Spleen (tissue), 11 donors: ENCODE measurements at regions not wholly inside any gene's neighbourhood (a gene's known extent, or its start where the extent isn't known, plus 50 kb on each side); places are given as distances from the start of the nearest gene placed in this dataset.

Experiments used
- DNase-seq: peaks from one replicate; pipeline ENCODE4 v3.0.0-alpha.2; 2020
- H3K27ac ChIP-seq, 8 donors: fragments of 200-600 bp; sonication (generic) in 7 of 8; 1 replicate in 4 of 8; 2 replicates in 4 of 8; pipeline versions ENCODE4 v1.5.0 to v1.8.0; 2016 to 2021; ENCODE audit warnings: inconsistent platforms in 4 of 8, mild to moderate bottlenecking in 4 of 8, moderate library complexity in 1 of 8
- H3K27me3 ChIP-seq, 7 donors: fragments of 200-600 bp; sonication (generic) in 6 of 7; replicated peaks in 1 of 7; 1 replicate in 4 of 7; 2 replicates in 3 of 7; pipeline versions ENCODE4 v1.5.0 to v1.8.0; 2016 to 2021; ENCODE audit warnings: inconsistent platforms in 3 of 7, mild to moderate bottlenecking in 1 of 7
- H3K36me3 ChIP-seq, 6 donors: fragments of 200-600 bp; sonication (generic) in 5 of 6; 1 replicate in 4 of 6; 2 replicates in 2 of 6; pipeline versions ENCODE4 v1.5.0 to v1.8.0; 2016 to 2021; ENCODE audit warnings: inconsistent platforms in 2 of 6
- H3K4me1 ChIP-seq, 6 donors: fragments of 200-600 bp; sonication (generic) in 5 of 6; 1 replicate in 3 of 6; 2 replicates in 3 of 6; pipeline versions ENCODE4 v1.5.0 to v1.8.0; 2016 to 2021; ENCODE audit warnings: inconsistent platforms in 3 of 6
- H3K4me3 ChIP-seq, 8 donors: fragments of 200-600 bp; sonication (generic) in 7 of 8; 1 replicate in 4 of 8; 2 replicates in 4 of 8; pipeline versions ENCODE4 v1.5.0 to v1.8.0; 2016 to 2021; ENCODE audit warnings: inconsistent platforms in 4 of 8, mild to moderate bottlenecking in 4 of 8, moderate library complexity in 2 of 8
- H3K9me3 ChIP-seq, 8 donors: fragments of 200-600 bp; sonication (generic) in 7 of 8; 1 replicate in 4 of 8; 2 replicates in 4 of 8; pipeline versions ENCODE4 v1.5.0 to v1.8.0; 2016 to 2021; ENCODE audit warnings: inconsistent platforms in 4 of 8
- POLR2A ChIP-seq, 3 donors: fragments of 450-650 bp; IDR thresholded peaks; one replicate each; pipeline ENCODE4 v1.5.1; 2017; ENCODE audit warnings: antibody characterized with exemption in 3 of 3, mild to moderate bottlenecking in 1 of 3
- POLR2AphosphoS5 ChIP-seq, 3 donors: sonication (generic); formaldehyde crosslinking; IDR thresholded peaks; one replicate each; pipeline ENCODE4 v1.5.1; 2017; ENCODE audit warnings: antibody characterized with exemption in 3 of 3
- WGBS, 5 donors: extraction: QIAGEN DNeasy Blood & Tissue Kit in 3 of 5; methylation state at CpG; one replicate each; pipeline versions ENCODE4 v1.1.5 to v1.1.7; 2013 to 2018; 5-methylcytosine and 5-hydroxymethylcytosine counted together
- intact Hi-C: fragments of 100-400 bp; cut with DNase I; formaldehyde crosslinking; loops from one replicate; pipeline ENCODE4 v1.15.0; 2023; ENCODE audit warnings: low total_unique reads
- TF ChIP-seq, protein P1 (sequence below), 11 experiments: fragments of 200-600 bp in 7 of 11; fragments of 450-650 bp in 4 of 11; sonication (generic) in 4 of 11; IDR thresholded peaks in 8 of 11; conservative IDR thresholded peaks in 3 of 11; 1 replicate in 7 of 11; 2 replicates in 4 of 11; pipeline versions ENCODE4 v1.4.0 to v1.8.0; 2016 to 2021; ENCODE audit warnings: antibody characterized with exemption in 11 of 11, inconsistent platforms in 4 of 11, mild to moderate bottlenecking in 1 of 11
- donor health status: healthy with polysubstance abuse.
- donor health status: DM: no; HTN: no; CAD: no; lungs with moderate emphysema.
- donor health status: DM: no; HTN: no; CAD: no.
- donor health status: Bipolar disorder and iron deficiency.
- donor health status: healthy.
- donor health status: DM: no; HTN: no; CAD: no.
- donor health status: DM: yes; HTN: yes; CAD: no.

DNA sequence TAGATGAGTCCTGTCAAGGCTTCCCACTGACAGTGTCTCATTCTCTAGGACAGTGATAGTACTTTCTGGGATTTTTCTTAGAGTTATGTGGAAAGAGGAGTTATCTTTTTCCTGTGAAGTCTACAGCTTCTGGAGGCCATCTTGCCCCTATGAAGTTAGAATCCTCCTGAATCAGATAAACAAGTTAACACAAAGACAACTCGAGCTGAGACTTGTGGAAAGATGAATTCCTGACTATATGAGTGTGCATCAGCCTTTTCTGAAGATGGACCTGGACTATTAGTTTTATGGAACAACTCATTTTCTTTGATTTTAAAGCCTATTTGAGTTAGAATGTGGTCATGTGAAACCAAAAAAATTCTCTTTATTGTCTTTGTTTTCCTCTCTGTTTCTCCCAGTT, 290.9 kb downstream of the LRRIQ3 start:
- no peak for TF ChIP-seq POLR2A (IDR thresholded peaks at IDR 0.05)
- TF ChIP-seq, protein P1, sequence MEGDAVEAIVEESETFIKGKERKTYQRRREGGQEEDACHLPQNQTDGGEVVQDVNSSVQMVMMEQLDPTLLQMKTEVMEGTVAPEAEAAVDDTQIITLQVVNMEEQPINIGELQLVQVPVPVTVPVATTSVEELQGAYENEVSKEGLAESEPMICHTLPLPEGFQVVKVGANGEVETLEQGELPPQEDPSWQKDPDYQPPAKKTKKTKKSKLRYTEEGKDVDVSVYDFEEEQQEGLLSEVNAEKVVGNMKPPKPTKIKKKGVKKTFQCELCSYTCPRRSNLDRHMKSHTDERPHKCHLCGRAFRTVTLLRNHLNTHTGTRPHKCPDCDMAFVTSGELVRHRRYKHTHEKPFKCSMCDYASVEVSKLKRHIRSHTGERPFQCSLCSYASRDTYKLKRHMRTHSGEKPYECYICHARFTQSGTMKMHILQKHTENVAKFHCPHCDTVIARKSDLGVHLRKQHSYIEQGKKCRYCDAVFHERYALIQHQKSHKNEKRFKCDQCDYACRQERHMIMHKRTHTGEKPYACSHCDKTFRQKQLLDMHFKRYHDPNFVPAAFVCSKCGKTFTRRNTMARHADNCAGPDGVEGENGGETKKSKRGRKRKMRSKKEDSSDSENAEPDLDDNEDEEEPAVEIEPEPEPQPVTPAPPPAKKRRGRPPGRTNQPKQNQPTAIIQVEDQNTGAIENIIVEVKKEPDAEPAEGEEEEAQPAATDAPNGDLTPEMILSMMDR (IDR thresholded peaks at IDR 0.05 in 8 of 11, conservative IDR thresholded peaks at IDR 0.05 in 3 of 11), result no peak
- TF ChIP-seq POLR2AphosphoS5 (IDR thresholded peaks at IDR 0.05), result no peak
- H3K27me3 ChIP-seq, result no peaks in the 10 kb centered on the region
- no peak overlapping the region for H3K4me3 ChIP-seq
- peaks cover 0 to 9% (median 3%) of the 10 kb centered on the region in 8 donors for H3K9me3 ChIP-seq
- H3K27ac ChIP-seq, result no peak overlapping the region
- no peaks in the 10 kb centered on the region for H3K4me1 ChIP-seq
- H3K36me3 ChIP-seq, result no peaks in the 10 kb centered on the region
- DNase-seq, result no peak
- WGBS, 5 donors, result 28 to 41% (median 38%) methylated on average over 1 of the region's 1 CpG
- intact Hi-C loops, result no loop called here

DNA sequence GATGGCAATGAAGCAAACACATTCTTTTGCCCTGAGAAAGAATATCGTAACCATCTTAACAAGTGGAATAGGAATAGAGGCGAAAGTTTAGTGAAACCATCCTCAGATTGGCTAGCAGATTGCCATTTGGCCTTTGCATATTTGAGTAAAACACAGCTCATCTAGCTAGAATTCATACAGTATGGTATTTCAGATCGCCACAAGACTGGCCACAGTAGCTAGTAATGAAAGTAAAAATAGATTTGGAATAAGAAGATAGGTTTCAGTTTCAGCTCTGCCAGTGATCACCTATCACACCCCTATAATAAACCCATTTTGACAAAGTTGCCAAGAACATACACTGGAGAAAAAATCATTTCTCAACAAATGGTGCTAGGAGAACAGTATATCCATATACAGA, 294.9 kb downstream of the LRRIQ3 start:
- no peak for DNase-seq
- TF ChIP-seq POLR2AphosphoS5 (IDR thresholded peaks at IDR 0.05) (no peak), POLR2A (IDR thresholded peaks at IDR 0.05) (no peak)
- TF ChIP-seq, protein P1 (IDR thresholded peaks at IDR 0.05 in 8 of 11, conservative IDR thresholded peaks at IDR 0.05 in 3 of 11), result no peak
- Histone ChIP-seq H3K9me3 (no peaks in the 10 kb centered on the region), H3K27ac (no peak overlapping the region), H3K4me1 (no peaks in the 10 kb centered on the region), H3K27me3 (no peaks in the 10 kb centered on the region), H3K4me3 (no peak overlapping the region), H3K36me3 (no peaks in the 10 kb centered on the region)
- intact Hi-C loops, result no loop called here
- WGBS, 5 donors, result 63 to 90% (median 78%) methylated on average over 3 of the region's 3 CpGs

DNA sequence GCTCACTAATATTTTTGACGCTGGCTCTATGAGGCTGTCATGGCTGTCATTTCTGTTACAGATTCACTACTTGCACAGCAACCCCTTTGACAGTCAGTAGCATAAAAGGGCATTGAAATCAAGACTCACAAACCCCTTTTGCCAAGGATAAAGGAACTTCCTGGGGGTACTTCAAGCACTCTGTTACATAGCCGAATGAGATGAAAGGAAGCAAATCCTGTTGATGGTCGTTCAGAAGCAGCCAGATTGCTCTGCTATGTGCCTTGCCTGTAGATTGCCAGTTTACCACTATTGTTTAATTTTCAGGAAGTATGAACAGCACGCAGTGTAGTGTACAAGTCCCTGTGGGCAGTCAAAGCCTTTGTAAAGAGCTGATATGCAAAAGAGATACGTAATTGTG, 296.2 kb downstream of the LRRIQ3 start:
- Histone ChIP-seq H3K9me3 (no peaks in the 10 kb centered on the region), H3K36me3 (no peaks in the 10 kb centered on the region), H3K27me3 (no peaks in the 10 kb centered on the region), H3K4me1 (no peaks in the 10 kb centered on the region), H3K4me3 (no peak overlapping the region), H3K27ac (no peak overlapping the region)
- TF ChIP-seq POLR2AphosphoS5 (IDR thresholded peaks at IDR 0.05) (no peak), POLR2A (IDR thresholded peaks at IDR 0.05) (no peak)
- TF ChIP-seq, protein P1 (IDR thresholded peaks at IDR 0.05 in 8 of 11, conservative IDR thresholded peaks at IDR 0.05 in 3 of 11), result no peak
- intact Hi-C loops, result no loop called here
- 43 to 53% (median 48%) methylated on average over 5 of the region's 5 CpGs for WGBS, 5 donors
- no peak for DNase-seq

DNA sequence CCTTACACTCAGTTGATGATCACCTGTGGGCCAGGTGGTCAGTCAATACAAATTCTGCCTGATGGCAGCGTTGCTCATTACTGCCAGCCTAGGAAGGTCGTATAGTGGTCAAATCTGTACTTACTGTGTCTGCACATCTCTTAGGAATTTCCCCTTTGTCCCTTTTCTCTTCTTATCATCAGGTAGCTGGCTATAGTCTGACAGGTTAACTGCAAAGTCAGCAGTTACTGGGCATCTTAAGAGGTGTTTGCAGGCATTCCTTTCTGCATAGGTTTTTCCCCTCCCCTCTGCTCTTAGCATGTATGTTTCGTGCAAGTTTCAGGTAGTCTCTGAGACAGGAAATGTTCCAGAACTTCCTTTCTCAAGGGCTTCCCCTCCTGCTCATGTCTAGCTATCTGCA, 298.7 kb downstream of the LRRIQ3 start:
- WGBS, 5 donors, result 35 to 48% (median 45%) methylated on average over 3 of the region's 3 CpGs
- Histone ChIP-seq H3K9me3 (no peaks in the 10 kb centered on the region), H3K27ac (no peak overlapping the region), H3K4me1 (no peaks in the 10 kb centered on the region), H3K36me3 (no peaks in the 10 kb centered on the region), H3K4me3 (no peak overlapping the region), H3K27me3 (no peaks in the 10 kb centered on the region)
- no peak for DNase-seq
- intact Hi-C loops, result no loop called here
- TF ChIP-seq, protein P1 (IDR thresholded peaks at IDR 0.05 in 8 of 11, conservative IDR thresholded peaks at IDR 0.05 in 3 of 11), result no peak
- TF ChIP-seq POLR2AphosphoS5 (IDR thresholded peaks at IDR 0.05) (no peak), POLR2A (IDR thresholded peaks at IDR 0.05) (no peak)
